ENCODE measurements at regions not wholly inside any gene's neighbourhood (a gene's known extent, or its start where the extent isn't known, plus 50 kb on each side); places are given as distances from the start of the nearest gene placed in this dataset.
"Not testable (repeated sequence)": the region's sequence is repeated elsewhere in the genome, so short reads cannot be mapped to it uniquely, and the experiment has no call there.

GRCh38 chr13:87122551-87122950 lies 548.6 kb upstream of the SLITRK5 start:
- no peak for DNase-seq

- no peak for DNase-seq
Measured at GRCh38 chr13:87123987-87124784, 547.0 kb upstream of the SLITRK5 start.

GRCh38 chr13:87124785-87125074 lies 546.4 kb upstream of the SLITRK5 start:
- no peak for DNase-seq

- no peak for DNase-seq
Measured at GRCh38 chr13:87128036-87128435, 543.1 kb upstream of the SLITRK5 start.

- no peak for DNase-seq
Measured at GRCh38 chr13:87128491-87128890, 542.7 kb upstream of the SLITRK5 start.

GRCh38 chr13:87129602-87130300 lies 541.4 kb upstream of the SLITRK5 start:
- DNase-seq: no peak

- DNase-seq: no peak
Measured at GRCh38 chr13:87130423-87130822, 540.7 kb upstream of the SLITRK5 start.

GRCh38 chr13:87131611-87132010 lies 539.6 kb upstream of the SLITRK5 start:
- DNase-seq: no peak

- no peak for DNase-seq
Measured at GRCh38 chr13:87138866-87139265, 532.3 kb upstream of the SLITRK5 start.

- DNase-seq: no peak
Measured at GRCh38 chr13:87147076-87147475, 524.1 kb upstream of the SLITRK5 start.

- no peak for DNase-seq
Measured at GRCh38 chr13:87153371-87153770, 517.8 kb upstream of the SLITRK5 start.

GRCh38 chr13:87166348-87166747 lies 504.8 kb upstream of the SLITRK5 start:
- no peak for DNase-seq

- DNase-seq: no peak
Measured at GRCh38 chr13:87168390-87168789, 502.8 kb upstream of the SLITRK5 start.

GRCh38 chr13:87169337-87169736 lies 501.8 kb upstream of the SLITRK5 start:
- no peak for DNase-seq

- DNase-seq: no peak
Measured at GRCh38 chr13:87172166-87172835, 498.9 kb upstream of the SLITRK5 start.

- DNase-seq: not testable (repeated sequence)
Measured at GRCh38 chr13:87185138-87185537, 486.0 kb upstream of the SLITRK5 start.

GRCh38 chr13:87186647-87187046 lies 484.5 kb upstream of the SLITRK5 start:
- not testable (repeated sequence) for DNase-seq

GRCh38 chr13:87191485-87191884 lies 479.7 kb upstream of the SLITRK5 start:
- not testable (repeated sequence) for DNase-seq

- DNase-seq: no peak
Measured at GRCh38 chr13:87198371-87198770, 472.8 kb upstream of the SLITRK5 start.

GRCh38 chr13:87206708-87207107 lies 464.5 kb upstream of the SLITRK5 start:
- DNase-seq: no peak

GRCh38 chr13:87207280-87208003 lies 463.7 kb upstream of the SLITRK5 start:
- no peak for DNase-seq

GRCh38 chr13:87208636-87209035 lies 462.5 kb upstream of the SLITRK5 start:
- DNase-seq: no peak

- DNase-seq: no peak
Measured at GRCh38 chr13:87234981-87235380, 436.2 kb upstream of the SLITRK5 start.
